HG02759 (cell line): ENCODE measurements at regions not wholly inside any gene's neighbourhood (a gene's known extent, or its start where the extent isn't known, plus 50 kb on each side); places are given as distances from the start of the nearest gene placed in this dataset.

Experiments used
- ATAC-seq: cut with Tn5 transposase; IDR thresholded peaks from one replicate; pipeline ENCODE4 v1.9.1; 2021; ENCODE audit warnings: mild to moderate bottlenecking, moderate library complexity; ENCODE audit not compliant: unreplicated experiment

- no peak for ATAC-seq
Measured at GRCh38 chr5:107092695-107093094, 578.0 kb downstream of the EFNA5 start.

- ATAC-seq = no peak
Measured at GRCh38 chr5:107090506-107090905, 580.2 kb downstream of the EFNA5 start.

GRCh38 chr5:107088907-107089306 lies 581.8 kb downstream of the EFNA5 start:
- ATAC-seq = no peak

- ATAC-seq = no peak
Measured at GRCh38 chr5:107085572-107085971, 585.2 kb downstream of the EFNA5 start.

GRCh38 chr5:107074996-107075395 lies 595.7 kb downstream of the EFNA5 start:
- no peak for ATAC-seq

- ATAC-seq = no peak
Measured at GRCh38 chr5:107072967-107073366, 597.8 kb downstream of the EFNA5 start.

GRCh38 chr5:107072440-107072839 lies 598.3 kb downstream of the EFNA5 start:
- ATAC-seq = no peak

- no peak for ATAC-seq
Measured at GRCh38 chr5:107068782-107069181, 602.0 kb downstream of the EFNA5 start.

- ATAC-seq = no peak
Measured at GRCh38 chr5:107067395-107067794, 603.3 kb downstream of the EFNA5 start.

- ATAC-seq = no peak
Measured at GRCh38 chr5:107063511-107063910, 607.2 kb downstream of the EFNA5 start.

- ATAC-seq = no peak
Measured at GRCh38 chr5:107058803-107059202, 611.9 kb downstream of the EFNA5 start.

GRCh38 chr5:107058235-107058634 lies 612.5 kb downstream of the EFNA5 start:
- ATAC-seq = no peak

- no peak for ATAC-seq
Measured at GRCh38 chr5:107056278-107056677, 614.5 kb downstream of the EFNA5 start.

- no peak for ATAC-seq
Measured at GRCh38 chr5:107047048-107047447, 623.7 kb downstream of the EFNA5 start.

- no peak for ATAC-seq
Measured at GRCh38 chr5:107043665-107044064, 627.1 kb downstream of the EFNA5 start.

- ATAC-seq = no peak
Measured at GRCh38 chr5:107040907-107041306, 629.8 kb downstream of the EFNA5 start.

- ATAC-seq = no peak
Measured at GRCh38 chr5:107032629-107033028, 638.1 kb downstream of the EFNA5 start.

GRCh38 chr5:107028938-107029337 lies 641.8 kb downstream of the EFNA5 start:
- no peak for ATAC-seq

- no peak for ATAC-seq
Measured at GRCh38 chr5:107025712-107026497, 644.8 kb downstream of the EFNA5 start.

GRCh38 chr5:107023732-107024131 lies 647.0 kb downstream of the EFNA5 start:
- no peak for ATAC-seq

GRCh38 chr5:107021575-107021974 lies 649.2 kb downstream of the EFNA5 start:
- no peak for ATAC-seq

GRCh38 chr5:107020626-107021025 lies 650.1 kb downstream of the EFNA5 start:
- ATAC-seq = no peak

- no peak for ATAC-seq
Measured at GRCh38 chr5:107017616-107018015, 653.1 kb downstream of the EFNA5 start.
